ENCODE measurements at regions not wholly inside any gene's neighbourhood (a gene's known extent, or its start where the extent isn't known, plus 50 kb on each side); places are given as distances from the start of the nearest gene placed in this dataset.

GRCh38 chr2:16123421-16123820 is 183.1 kb downstream of the MYCN start:
- Mint-ChIP-seq H3K36me3 (ENCODE audit: unreplicated experiment) (no peaks in the 10 kb centered on the region), H3K4me1 (ENCODE audit: unreplicated experiment) (no peaks in the 10 kb centered on the region), H3K9me3 (ENCODE audit: unreplicated experiment) (peaks cover 25% of the 10 kb centered on the region), H3K27ac (ENCODE audit: unreplicated experiment) (no peak overlapping the region), H3K4me3 (ENCODE audit: unreplicated experiment) (no peak overlapping the region), H3K27me3 (ENCODE audit: unreplicated experiment) (no peaks in the 10 kb centered on the region)
- DNase-seq (ENCODE audit: extremely low spot score, unreplicated experiment) = peak; percentile 56
- TF ChIP-seq CTCF (IDR thresholded peaks at IDR 0.05) = no peak

DNA sequence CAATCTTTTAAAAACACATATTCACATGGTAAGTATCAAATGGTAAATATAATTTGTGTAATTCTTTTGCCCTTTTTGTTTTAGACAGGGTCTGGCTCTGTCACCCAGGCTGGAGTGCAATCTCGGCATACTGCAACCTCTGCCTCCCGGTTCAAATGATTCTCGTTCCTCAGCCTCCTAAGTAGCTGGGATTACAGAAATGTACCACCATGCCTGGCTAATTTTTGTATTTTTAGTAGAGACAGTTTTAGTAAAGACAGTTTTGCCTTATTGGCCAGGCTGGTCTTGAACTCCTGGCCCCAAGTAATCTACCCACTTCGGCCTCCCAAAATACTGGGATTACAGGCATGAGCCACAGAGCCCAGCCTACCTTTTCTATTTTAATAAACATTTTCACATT is 182.2 kb downstream of the MYCN start:
- Mint-ChIP-seq H3K4me1 (ENCODE audit: unreplicated experiment) (no peaks in the 10 kb centered on the region), H3K27me3 (ENCODE audit: unreplicated experiment) (no peaks in the 10 kb centered on the region), H3K9me3 (ENCODE audit: unreplicated experiment) (peaks cover 25% of the 10 kb centered on the region), H3K4me3 (ENCODE audit: unreplicated experiment) (no peak overlapping the region), H3K27ac (ENCODE audit: unreplicated experiment) (no peak overlapping the region), H3K36me3 (ENCODE audit: unreplicated experiment) (no peaks in the 10 kb centered on the region)
- TF ChIP-seq CTCF (IDR thresholded peaks at IDR 0.05) = no peak
- DNase-seq (ENCODE audit: extremely low spot score, unreplicated experiment) = no peak

- DNase-seq (ENCODE audit: extremely low spot score, unreplicated experiment) = peak; percentile 6
- H3K27me3 Mint-ChIP-seq (ENCODE audit: unreplicated experiment) = no peaks in the 10 kb centered on the region
- no peak overlapping the region for H3K27ac Mint-ChIP-seq (ENCODE audit: unreplicated experiment)
- TF ChIP-seq CTCF (IDR thresholded peaks at IDR 0.05) = no peak
- H3K4me3 Mint-ChIP-seq (ENCODE audit: unreplicated experiment) = no peak overlapping the region
- no peaks in the 10 kb centered on the region for H3K4me1 Mint-ChIP-seq (ENCODE audit: unreplicated experiment)
- H3K36me3 Mint-ChIP-seq (ENCODE audit: unreplicated experiment) = no peaks in the 10 kb centered on the region
- H3K9me3 Mint-ChIP-seq (ENCODE audit: unreplicated experiment) = peaks cover 20% of the 10 kb centered on the region
These were observed 181.6 kb downstream of the MYCN start for GRCh38 chr2:16121986-16122390.

DNA sequence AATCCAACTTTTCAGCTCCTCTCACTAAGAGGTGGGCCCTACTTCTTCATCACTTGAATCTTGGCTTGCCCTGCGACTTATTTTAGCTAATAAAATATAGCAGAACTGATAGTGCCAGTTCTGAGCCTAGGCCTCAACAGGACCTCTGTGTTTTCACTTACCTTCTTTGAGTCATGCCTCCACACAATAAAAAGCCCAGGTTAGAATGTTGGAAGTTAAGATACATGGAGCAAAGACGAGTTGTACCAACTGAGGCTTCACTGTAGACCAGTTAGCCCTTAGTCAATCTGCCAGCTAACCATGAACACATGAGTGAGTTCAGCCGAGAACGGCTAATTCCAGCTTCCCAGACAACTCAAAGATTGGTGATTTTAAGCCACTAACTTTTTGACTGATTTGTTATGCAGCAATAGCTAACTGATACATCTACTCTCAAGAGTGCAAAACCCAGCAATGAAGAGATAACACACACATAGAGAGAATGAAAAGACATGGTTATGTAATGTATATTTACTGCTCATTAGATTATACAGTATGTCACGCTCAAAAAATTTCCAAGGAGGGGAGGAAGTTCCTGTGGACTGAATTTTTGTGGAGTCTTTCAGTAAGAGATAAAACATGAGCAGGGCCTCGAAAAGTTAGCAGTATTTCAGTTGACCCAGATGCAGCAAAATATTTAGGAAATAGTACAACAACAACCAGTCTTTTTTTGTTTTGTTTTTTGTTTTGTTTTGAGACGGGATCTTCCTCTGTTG is 181.1 kb downstream of the MYCN start:
- Mint-ChIP-seq H3K27me3 (ENCODE audit: unreplicated experiment) (no peaks in the 10 kb centered on the region), H3K36me3 (ENCODE audit: unreplicated experiment) (no peaks in the 10 kb centered on the region), H3K4me3 (ENCODE audit: unreplicated experiment) (no peak overlapping the region), H3K4me1 (ENCODE audit: unreplicated experiment) (no peaks in the 10 kb centered on the region), H3K27ac (ENCODE audit: unreplicated experiment) (no peak overlapping the region), H3K9me3 (ENCODE audit: unreplicated experiment) (peaks cover 15% of the 10 kb centered on the region)
- TF ChIP-seq CTCF (IDR thresholded peaks at IDR 0.05) = no peak
- DNase-seq (ENCODE audit: extremely low spot score, unreplicated experiment) = no peak

DNA sequence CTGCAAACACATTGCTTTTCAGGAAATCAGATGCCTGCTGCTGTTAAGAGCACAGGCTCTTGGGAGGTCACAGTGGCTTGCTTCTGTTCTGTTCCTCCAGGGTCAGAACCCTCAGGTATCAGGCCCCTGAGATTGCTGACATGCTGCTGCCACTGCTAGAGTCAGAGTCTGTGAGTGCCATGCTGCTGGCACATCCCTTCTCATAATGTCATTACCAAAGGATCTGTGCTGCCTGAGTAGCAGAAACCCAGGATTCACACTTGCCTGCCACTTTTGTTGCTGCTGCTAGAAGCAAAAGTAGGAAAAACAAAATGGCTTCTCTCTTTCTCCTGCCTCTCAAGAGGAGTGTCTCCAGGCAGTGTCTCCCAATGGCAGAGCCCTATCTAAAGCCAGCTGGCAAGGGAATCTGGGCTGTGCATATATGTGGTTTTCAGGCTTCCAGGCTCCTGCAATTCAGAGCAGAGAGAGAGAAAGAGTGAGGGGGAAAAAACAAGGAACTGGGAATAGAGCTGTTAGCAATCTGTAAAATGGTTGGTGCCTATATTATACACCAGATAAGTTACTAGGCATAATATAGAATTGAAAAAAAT is 180.3 kb downstream of the MYCN start:
- Mint-ChIP-seq H3K4me3 (ENCODE audit: unreplicated experiment) (no peak overlapping the region), H3K9me3 (ENCODE audit: unreplicated experiment) (peaks cover 15% of the 10 kb centered on the region), H3K36me3 (ENCODE audit: unreplicated experiment) (no peaks in the 10 kb centered on the region), H3K27me3 (ENCODE audit: unreplicated experiment) (no peaks in the 10 kb centered on the region), H3K4me1 (ENCODE audit: unreplicated experiment) (no peaks in the 10 kb centered on the region), H3K27ac (ENCODE audit: unreplicated experiment) (no peak overlapping the region)
- no peak for DNase-seq (ENCODE audit: extremely low spot score, unreplicated experiment)
- no peak for TF ChIP-seq CTCF (IDR thresholded peaks at IDR 0.05)

Data from osteocyte (in vitro differentiated cells).